GM20000 (cell line): ENCODE measurements at regions not wholly inside any gene's neighbourhood (a gene's known extent, or its start where the extent isn't known, plus 50 kb on each side); places are given as distances from the start of the nearest gene placed in this dataset.

ENCODE experiments used
- DNase-seq: peaks from one replicate; pipeline ENCODE4 v3.0.0; 2012; ENCODE audit warnings: low spot score
- CTCF ChIP-seq: IDR thresholded peaks from 2 replicates; pipeline ENCODE4 v1.5.1; 2012; ENCODE audit warnings: mild to moderate bottlenecking, control low read depth; ENCODE audit errors: extremely low read depth, missing control alignments

- no peak for TF ChIP-seq CTCF
- no peak for DNase-seq
Measured at GRCh38 chr14:94701861-94702370, 68.0 kb downstream of the GSC start.

- DNase-seq, result no peak
- no peak for TF ChIP-seq CTCF
Measured at GRCh38 chr14:94700336-94700735, 69.6 kb downstream of the GSC start.

- TF ChIP-seq CTCF, result no peak
- no peak for DNase-seq
Measured at GRCh38 chr14:94699831-94700230, 70.1 kb downstream of the GSC start.

GRCh38 chr14:94697773-94698556, 71.9 kb downstream of the GSC start:
- no peak for DNase-seq
- no peak for TF ChIP-seq CTCF

- no peak for DNase-seq
Measured at GRCh38 chr14:94696518-94696917, 73.4 kb downstream of the GSC start.

GRCh38 chr14:94695231-94695630, 74.7 kb downstream of the GSC start:
- no peak for DNase-seq
- TF ChIP-seq CTCF, result no peak

More at GRCh38 chr14:94696518-94696917, 73.4 kb downstream of the GSC start:
- no peak for TF ChIP-seq CTCF

GRCh38 chr14:94691660-94692034, 78.3 kb downstream of the GSC start:
- DNase-seq, result no peak
- no peak for TF ChIP-seq CTCF
